ENCODE measurements at regions not wholly inside any gene's neighbourhood (a gene's known extent, or its start where the extent isn't known, plus 50 kb on each side); places are given as distances from the start of the nearest gene placed in this dataset.

DNA sequence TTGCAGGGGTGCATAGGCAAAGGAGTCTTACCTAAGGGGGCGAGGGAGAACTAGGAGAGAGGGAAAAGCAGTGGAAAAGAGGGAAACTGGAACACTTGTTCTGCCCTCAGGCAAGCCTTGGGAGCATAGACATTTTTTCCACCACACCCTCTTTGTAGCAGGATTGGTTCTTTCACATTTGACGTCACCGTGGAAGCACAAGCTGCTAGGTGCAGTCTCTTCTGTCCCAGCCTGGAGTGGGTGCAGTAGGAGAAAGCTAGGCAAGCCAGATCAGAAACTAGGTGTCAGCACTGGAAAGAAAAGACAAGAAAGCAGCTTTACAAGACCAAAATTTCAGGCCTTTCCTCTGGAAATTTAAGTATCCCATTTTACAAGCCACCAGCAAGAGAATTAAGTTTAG is 440.4 kb downstream of the EFNA5 start:
- no peak overlapping the region for H3K18ac ChIP-seq (ENCODE audit: low read depth, low read length)
- intact Hi-C loops (cut with micrococcal nuclease) (no loop called here), in situ Hi-C loops (cut with MboI; ENCODE audit: low sequenced_read_pairs) (no loop called here), dilution Hi-C loops (cut with HindIII; ENCODE audit: low sequenced_read_pairs, unreplicated experiment) (no loop called here)
- BruUV-seq (replicated peaks), result no TSS peak
- CTCF ChIA-PET, result interaction anchor here (0.6 to 1.0 kb wide), 2 partner anchors 8 to 14 kb away, joined by 3 to 5 read pairs; no protein-coding TSS in a partner anchor
- no peak overlapping the region for H3K56ac ChIP-seq (ENCODE audit: extremely low read depth, insufficient read depth, low read length)
- no peak overlapping the region for H2AK9ac ChIP-seq (replicated peaks; ENCODE audit: low read depth, low read length, poor library complexity)
- H4K91ac ChIP-seq (ENCODE audit: insufficient read depth, low read depth, low read length), result no peak overlapping the region
- no peak overlapping the region for H2BK120ac ChIP-seq (ENCODE audit: low read depth, low read length)
- no peak overlapping the region for H2AK5ac ChIP-seq (ENCODE audit: low read depth, low read length)
- no CpG with 5 or more reads among the region's 3 CpGs for WGBS, 2 experiments (ENCODE audit: extremely low coverage in 2 of 2, insufficient read length in 1 of 2)
- H2BK20ac ChIP-seq (ENCODE audit: low read depth, low read length), result no peak overlapping the region
- H3K14ac ChIP-seq (replicated peaks; ENCODE audit: low read depth, low read length), result no peak overlapping the region
- H2BK5ac ChIP-seq (ENCODE audit: low read depth, low read length, poor library complexity, severe bottlenecking), result no peak overlapping the region
- H4K5ac ChIP-seq (ENCODE audit: low read depth, low read length), result no peak overlapping the region
- no peak overlapping the region for H3K9ac ChIP-seq (ENCODE audit: low read depth, low read length)
- no peak for DNase-seq
- no peak overlapping the region for H3K4me2 ChIP-seq (ENCODE audit: low read depth, low read length)
- H3K27ac ChIP-seq (ENCODE audit: insufficient read depth, low read length), result no peak overlapping the region
- no peak overlapping the region for H2BK15ac ChIP-seq (ENCODE audit: low read depth, low read length)
- TF ChIP-seq NFE2L2 (IDR thresholded peaks at IDR 0.05; ENCODE audit: low read depth, low read length) (no peak), POLR2A (IDR thresholded peaks at IDR 0.05; ENCODE audit: low read depth, low read length) (no peak), RFX5 (IDR thresholded peaks at IDR 0.05; ENCODE audit: low read depth, low read length) (no peak), MAZ (IDR thresholded peaks at IDR 0.05; ENCODE audit: borderline replicate concordance, low read depth, low read length) (no peak), CHD1 (IDR thresholded peaks at IDR 0.05; ENCODE audit: low read depth, low read length) (no peak), MXI1 (IDR thresholded peaks at IDR 0.05; ENCODE audit: borderline replicate concordance, low read depth, low read length) (no peak), RAD21 (IDR thresholded peaks at IDR 0.05; ENCODE audit: low read length) (no peak), BHLHE40 (IDR thresholded peaks at IDR 0.05; ENCODE audit: low read depth, low read length) (no peak), MAFK (IDR thresholded peaks at IDR 0.05; ENCODE audit: low read depth, low read length) (no peak), RCOR1 (IDR thresholded peaks at IDR 0.05; ENCODE audit: insufficient replicate concordance, low read length) (no peak), CEBPB (IDR thresholded peaks at IDR 0.05; ENCODE audit: low read depth, low read length) (no peak), FOS (IDR thresholded peaks at IDR 0.05; ENCODE audit: low read depth, low read length) (no peak)
- TF ChIP-seq, protein P1, sequence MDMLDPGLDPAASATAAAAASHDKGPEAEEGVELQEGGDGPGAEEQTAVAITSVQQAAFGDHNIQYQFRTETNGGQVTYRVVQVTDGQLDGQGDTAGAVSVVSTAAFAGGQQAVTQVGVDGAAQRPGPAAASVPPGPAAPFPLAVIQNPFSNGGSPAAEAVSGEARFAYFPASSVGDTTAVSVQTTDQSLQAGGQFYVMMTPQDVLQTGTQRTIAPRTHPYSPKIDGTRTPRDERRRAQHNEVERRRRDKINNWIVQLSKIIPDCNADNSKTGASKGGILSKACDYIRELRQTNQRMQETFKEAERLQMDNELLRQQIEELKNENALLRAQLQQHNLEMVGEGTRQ (IDR thresholded peaks at IDR 0.05; ENCODE audit: low read depth, low read length), result no peak
- TF ChIP-seq, protein P2, sequence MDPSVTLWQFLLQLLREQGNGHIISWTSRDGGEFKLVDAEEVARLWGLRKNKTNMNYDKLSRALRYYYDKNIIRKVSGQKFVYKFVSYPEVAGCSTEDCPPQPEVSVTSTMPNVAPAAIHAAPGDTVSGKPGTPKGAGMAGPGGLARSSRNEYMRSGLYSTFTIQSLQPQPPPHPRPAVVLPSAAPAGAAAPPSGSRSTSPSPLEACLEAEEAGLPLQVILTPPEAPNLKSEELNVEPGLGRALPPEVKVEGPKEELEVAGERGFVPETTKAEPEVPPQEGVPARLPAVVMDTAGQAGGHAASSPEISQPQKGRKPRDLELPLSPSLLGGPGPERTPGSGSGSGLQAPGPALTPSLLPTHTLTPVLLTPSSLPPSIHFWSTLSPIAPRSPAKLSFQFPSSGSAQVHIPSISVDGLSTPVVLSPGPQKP (IDR thresholded peaks at IDR 0.05; ENCODE audit: borderline replicate concordance, low read depth, low read length), result no peak
- no peaks in the 10 kb centered on the region for H3K9me3 ChIP-seq (ENCODE audit: control insufficient read depth, insufficient read depth, low read length)
- ATAC-seq (ENCODE audit: low read depth), result no peak
- no peaks in the 10 kb centered on the region for H3K36me3 ChIP-seq (ENCODE audit: control insufficient read depth, insufficient read depth, low read length)
- POLR2A ChIA-PET (ENCODE audit: unreplicated experiment), result no interaction called here
- H3K4ac ChIP-seq (ENCODE audit: low read depth, low read length), result no peak overlapping the region
- H4K8ac ChIP-seq (ENCODE audit: low read depth in 2 of 2, low read length in 2 of 2), result no peak overlapping the region
- H4K20me1 ChIP-seq (ENCODE audit: insufficient read depth, low read length), result no peaks in the 10 kb centered on the region
- no peak overlapping the region for H3K23ac ChIP-seq (ENCODE audit: low read depth, low read length)
- H2AFZ ChIP-seq (replicated peaks; ENCODE audit: low read length, poor library complexity), result no peak overlapping the region
- no peaks in the 10 kb centered on the region for H3K79me1 ChIP-seq (ENCODE audit: low read depth in 1 of 2, low read length in 2 of 2)
- H3K4me1 ChIP-seq (ENCODE audit: control insufficient read depth, insufficient read depth, low read length), result no peaks in the 10 kb centered on the region
- no peaks in the 10 kb centered on the region for H3K27me3 ChIP-seq (ENCODE audit: control insufficient read depth, insufficient read depth, low read length)
- H3K4me3 ChIP-seq (ENCODE audit: insufficient read depth, low read depth, low read length), result no peak overlapping the region
- no peaks in the 10 kb centered on the region for H3K9me1 ChIP-seq (ENCODE audit: insufficient read depth, low read length)

All from IMR-90 (cell line).